Ishikawa (cell line): ENCODE measurements at regions not wholly inside any gene's neighbourhood (a gene's known extent, or its start where the extent isn't known, plus 50 kb on each side); places are given as distances from the start of the nearest gene placed in this dataset.

ENCODE experiments used
- EP300 ChIP-seq: IDR thresholded peaks from 2 replicates; pipeline ENCODE4 v1.6.1; 2012; ENCODE audit warnings: borderline replicate concordance
- MAX ChIP-seq: IDR thresholded peaks from 2 replicates; pipeline ENCODE4 v1.6.1; 2012
- NFIC ChIP-seq: IDR thresholded peaks from 2 replicates; pipeline ENCODE4 v1.6.1; 2012
- RAD21 ChIP-seq: IDR thresholded peaks from 2 replicates; pipeline ENCODE4 v1.6.1; 2012; ENCODE audit warnings: low read depth
- TAF1 ChIP-seq: IDR thresholded peaks from 2 replicates; pipeline ENCODE4 v1.6.1; 2012; ENCODE audit warnings: low read depth, mild to moderate bottlenecking

- no peak for TF ChIP-seq RAD21
- TF ChIP-seq MAX: no peak
- no peak for TF ChIP-seq TAF1
- no peak for TF ChIP-seq NFIC
- TF ChIP-seq EP300: no peak
Observed at GRCh38 chr4:100022792-100023222, 72.7 kb upstream of the H2AZ1 start.
